ENCODE measurements at regions not wholly inside any gene's neighbourhood (a gene's known extent, or its start where the extent isn't known, plus 50 kb on each side); places are given as distances from the start of the nearest gene placed in this dataset.

GRCh38 chr1:18547460-18547859 lies 66.7 kb downstream of the KLHDC7A start:
- Histone ChIP-seq H3K9me3 (ENCODE audit: control insufficient read depth, insufficient read depth, low read length) (no peaks in the 10 kb centered on the region), H3K4me1 (ENCODE audit: control insufficient read depth, insufficient read depth, low read length) (peaks cover 2% of the 10 kb centered on the region), H3K4me3 (ENCODE audit: low read depth, low read length) (no peak overlapping the region), H3K36me3 (ENCODE audit: control insufficient read depth, insufficient read depth, low read length) (no peaks in the 10 kb centered on the region), H3K27ac (ENCODE audit: low read depth, low read length) (no peak overlapping the region), H3K27me3 (ENCODE audit: control insufficient read depth, insufficient read depth, low read length) (no peaks in the 10 kb centered on the region)
- no peak for DNase-seq (ENCODE audit: low read depth in 4 of 6, low spot score in 6 of 6)
- 87% methylated on average over 4 of the region's 4 CpGs for WGBS (ENCODE audit: insufficient coverage)

GRCh38 chr1:18548643-18549042 lies 67.9 kb downstream of the KLHDC7A start:
- H3K27me3 ChIP-seq (ENCODE audit: control insufficient read depth, insufficient read depth, low read length) = no peaks in the 10 kb centered on the region
- H3K4me3 ChIP-seq (ENCODE audit: low read depth, low read length) = no peak overlapping the region
- no peaks in the 10 kb centered on the region for H3K36me3 ChIP-seq (ENCODE audit: control insufficient read depth, insufficient read depth, low read length)
- 64% methylated on average over 4 of the region's 6 CpGs for WGBS (ENCODE audit: insufficient coverage)
- H3K4me1 ChIP-seq (ENCODE audit: control insufficient read depth, insufficient read depth, low read length) = no peaks in the 10 kb centered on the region
- no peak for DNase-seq (ENCODE audit: low read depth in 4 of 6, low spot score in 6 of 6)
- H3K27ac ChIP-seq (ENCODE audit: low read depth, low read length) = no peak overlapping the region
- no peaks in the 10 kb centered on the region for H3K9me3 ChIP-seq (ENCODE audit: control insufficient read depth, insufficient read depth, low read length)

GRCh38 chr1:18549106-18549505 lies 68.4 kb downstream of the KLHDC7A start:
- Histone ChIP-seq H3K27me3 (ENCODE audit: control insufficient read depth, insufficient read depth, low read length) (no peaks in the 10 kb centered on the region), H3K4me1 (ENCODE audit: control insufficient read depth, insufficient read depth, low read length) (no peaks in the 10 kb centered on the region), H3K36me3 (ENCODE audit: control insufficient read depth, insufficient read depth, low read length) (no peaks in the 10 kb centered on the region), H3K27ac (ENCODE audit: low read depth, low read length) (no peak overlapping the region), H3K4me3 (ENCODE audit: low read depth, low read length) (no peak overlapping the region), H3K9me3 (ENCODE audit: control insufficient read depth, insufficient read depth, low read length) (no peaks in the 10 kb centered on the region)
- WGBS (ENCODE audit: insufficient coverage) = 57% methylated on average over 10 of the region's 10 CpGs
- DNase-seq (ENCODE audit: low read depth in 4 of 6, low spot score in 6 of 6) = peak in 2 of 6 donors; percentile 62 to 81

- H3K4me1 ChIP-seq (ENCODE audit: control insufficient read depth, insufficient read depth, low read length) = no peaks in the 10 kb centered on the region
- H3K27me3 ChIP-seq (ENCODE audit: control insufficient read depth, insufficient read depth, low read length) = no peaks in the 10 kb centered on the region
- no peaks in the 10 kb centered on the region for H3K36me3 ChIP-seq (ENCODE audit: control insufficient read depth, insufficient read depth, low read length)
- 55% methylated on average over 3 of the region's 4 CpGs for WGBS (ENCODE audit: insufficient coverage)
- no peak overlapping the region for H3K27ac ChIP-seq (ENCODE audit: low read depth, low read length)
- H3K9me3 ChIP-seq (ENCODE audit: control insufficient read depth, insufficient read depth, low read length) = no peaks in the 10 kb centered on the region
- peak in 1 of 6 donors; percentile 80 for DNase-seq (ENCODE audit: low read depth in 4 of 6, low spot score in 6 of 6)
- no peak overlapping the region for H3K4me3 ChIP-seq (ENCODE audit: low read depth, low read length)
Observed at GRCh38 chr1:18549906-18550305, 69.2 kb downstream of the KLHDC7A start.

- H3K9me3 ChIP-seq (ENCODE audit: control insufficient read depth, insufficient read depth, low read length) = no peaks in the 10 kb centered on the region
- DNase-seq (ENCODE audit: low read depth in 4 of 6, low spot score in 6 of 6) = no peak
- 78% methylated on average over 9 of the region's 9 CpGs for WGBS (ENCODE audit: insufficient coverage)
- no peaks in the 10 kb centered on the region for H3K27me3 ChIP-seq (ENCODE audit: control insufficient read depth, insufficient read depth, low read length)
- H3K27ac ChIP-seq (ENCODE audit: low read depth, low read length) = no peak overlapping the region
- no peaks in the 10 kb centered on the region for H3K36me3 ChIP-seq (ENCODE audit: control insufficient read depth, insufficient read depth, low read length)
- H3K4me1 ChIP-seq (ENCODE audit: control insufficient read depth, insufficient read depth, low read length) = peaks cover 4% of the 10 kb centered on the region
- H3K4me3 ChIP-seq (ENCODE audit: low read depth, low read length) = no peak overlapping the region
Observed at GRCh38 chr1:18552631-18553030, 71.9 kb downstream of the KLHDC7A start.

GRCh38 chr1:18553388-18553787 lies 72.7 kb downstream of the KLHDC7A start:
- peaks cover 5% of the 10 kb centered on the region for H3K27me3 ChIP-seq (ENCODE audit: control insufficient read depth, insufficient read depth, low read length)
- H3K4me1 ChIP-seq (ENCODE audit: control insufficient read depth, insufficient read depth, low read length) = peaks cover 12% of the 10 kb centered on the region
- no peaks in the 10 kb centered on the region for H3K9me3 ChIP-seq (ENCODE audit: control insufficient read depth, insufficient read depth, low read length)
- 92% methylated on average over 11 of the region's 11 CpGs for WGBS (ENCODE audit: insufficient coverage)
- no peak for DNase-seq (ENCODE audit: low read depth in 4 of 6, low spot score in 6 of 6)
- no peak overlapping the region for H3K4me3 ChIP-seq (ENCODE audit: low read depth, low read length)
- no peaks in the 10 kb centered on the region for H3K36me3 ChIP-seq (ENCODE audit: control insufficient read depth, insufficient read depth, low read length)
- no peak overlapping the region for H3K27ac ChIP-seq (ENCODE audit: low read depth, low read length)

- Histone ChIP-seq H3K4me1 (ENCODE audit: control insufficient read depth, insufficient read depth, low read length) (peaks cover 13% of the 10 kb centered on the region), H3K9me3 (ENCODE audit: control insufficient read depth, insufficient read depth, low read length) (no peaks in the 10 kb centered on the region), H3K27ac (ENCODE audit: low read depth, low read length) (no peak overlapping the region), H3K4me3 (ENCODE audit: low read depth, low read length) (no peak overlapping the region), H3K27me3 (ENCODE audit: control insufficient read depth, insufficient read depth, low read length) (peaks cover 7% of the 10 kb centered on the region), H3K36me3 (ENCODE audit: control insufficient read depth, insufficient read depth, low read length) (no peaks in the 10 kb centered on the region)
- peak in 1 of 6 donors; percentile 43 for DNase-seq (ENCODE audit: low read depth in 4 of 6, low spot score in 6 of 6)
- WGBS (ENCODE audit: insufficient coverage) = 80% methylated on average over 4 of the region's 5 CpGs
Observed at GRCh38 chr1:18554099-18554498, 73.4 kb downstream of the KLHDC7A start.

- Histone ChIP-seq H3K27ac (ENCODE audit: low read depth, low read length) (no peak overlapping the region), H3K4me1 (ENCODE audit: control insufficient read depth, insufficient read depth, low read length) (peaks cover 13% of the 10 kb centered on the region), H3K9me3 (ENCODE audit: control insufficient read depth, insufficient read depth, low read length) (no peaks in the 10 kb centered on the region), H3K4me3 (ENCODE audit: low read depth, low read length) (no peak overlapping the region), H3K27me3 (ENCODE audit: control insufficient read depth, insufficient read depth, low read length) (peaks cover 7% of the 10 kb centered on the region), H3K36me3 (ENCODE audit: control insufficient read depth, insufficient read depth, low read length) (no peaks in the 10 kb centered on the region)
- 100% methylated on average over 1 of the region's 7 CpGs for WGBS (ENCODE audit: insufficient coverage)
- no peak for DNase-seq (ENCODE audit: low read depth in 4 of 6, low spot score in 6 of 6)
Observed at GRCh38 chr1:18554597-18554996, 73.9 kb downstream of the KLHDC7A start.

GRCh38 chr1:18555036-18555435 lies 74.3 kb downstream of the KLHDC7A start:
- Histone ChIP-seq H3K9me3 (ENCODE audit: control insufficient read depth, insufficient read depth, low read length) (no peaks in the 10 kb centered on the region), H3K27me3 (ENCODE audit: control insufficient read depth, insufficient read depth, low read length) (peaks cover 9% of the 10 kb centered on the region), H3K27ac (ENCODE audit: low read depth, low read length) (no peak overlapping the region), H3K4me3 (ENCODE audit: low read depth, low read length) (no peak overlapping the region), H3K4me1 (ENCODE audit: control insufficient read depth, insufficient read depth, low read length) (peaks cover 13% of the 10 kb centered on the region), H3K36me3 (ENCODE audit: control insufficient read depth, insufficient read depth, low read length) (no peaks in the 10 kb centered on the region)
- 73% methylated on average over 3 of the region's 5 CpGs for WGBS (ENCODE audit: insufficient coverage)
- DNase-seq (ENCODE audit: low read depth in 4 of 6, low spot score in 6 of 6) = no peak

- Histone ChIP-seq H3K27me3 (ENCODE audit: control insufficient read depth, insufficient read depth, low read length) (peaks cover 9% of the 10 kb centered on the region), H3K36me3 (ENCODE audit: control insufficient read depth, insufficient read depth, low read length) (no peaks in the 10 kb centered on the region), H3K9me3 (ENCODE audit: control insufficient read depth, insufficient read depth, low read length) (no peaks in the 10 kb centered on the region), H3K27ac (ENCODE audit: low read depth, low read length) (no peak overlapping the region), H3K4me1 (ENCODE audit: control insufficient read depth, insufficient read depth, low read length) (peaks cover 13% of the 10 kb centered on the region), H3K4me3 (ENCODE audit: low read depth, low read length) (no peak overlapping the region)
- WGBS (ENCODE audit: insufficient coverage) = 59% methylated on average over 3 of the region's 4 CpGs
- peak in 2 of 6 donors; percentile 61 to 67 for DNase-seq (ENCODE audit: low read depth in 4 of 6, low spot score in 6 of 6)
Observed at GRCh38 chr1:18556364-18556763, 74.3 kb upstream of the PAX7 start.
